HG02610 (cell line): ENCODE measurements at regions not wholly inside any gene's neighbourhood (a gene's known extent, or its start where the extent isn't known, plus 50 kb on each side); places are given as distances from the start of the nearest gene placed in this dataset.
"Not testable (repeated sequence)": the region's sequence is repeated elsewhere in the genome, so short reads cannot be mapped to it uniquely, and the experiment has no call there.

Source experiments
- ATAC-seq: cut with Tn5 transposase; IDR thresholded peaks from one replicate; pipeline ENCODE4 v1.9.1; 2021; ENCODE audit warnings: mild to moderate bottlenecking, moderate library complexity; ENCODE audit not compliant: unreplicated experiment

DNA sequence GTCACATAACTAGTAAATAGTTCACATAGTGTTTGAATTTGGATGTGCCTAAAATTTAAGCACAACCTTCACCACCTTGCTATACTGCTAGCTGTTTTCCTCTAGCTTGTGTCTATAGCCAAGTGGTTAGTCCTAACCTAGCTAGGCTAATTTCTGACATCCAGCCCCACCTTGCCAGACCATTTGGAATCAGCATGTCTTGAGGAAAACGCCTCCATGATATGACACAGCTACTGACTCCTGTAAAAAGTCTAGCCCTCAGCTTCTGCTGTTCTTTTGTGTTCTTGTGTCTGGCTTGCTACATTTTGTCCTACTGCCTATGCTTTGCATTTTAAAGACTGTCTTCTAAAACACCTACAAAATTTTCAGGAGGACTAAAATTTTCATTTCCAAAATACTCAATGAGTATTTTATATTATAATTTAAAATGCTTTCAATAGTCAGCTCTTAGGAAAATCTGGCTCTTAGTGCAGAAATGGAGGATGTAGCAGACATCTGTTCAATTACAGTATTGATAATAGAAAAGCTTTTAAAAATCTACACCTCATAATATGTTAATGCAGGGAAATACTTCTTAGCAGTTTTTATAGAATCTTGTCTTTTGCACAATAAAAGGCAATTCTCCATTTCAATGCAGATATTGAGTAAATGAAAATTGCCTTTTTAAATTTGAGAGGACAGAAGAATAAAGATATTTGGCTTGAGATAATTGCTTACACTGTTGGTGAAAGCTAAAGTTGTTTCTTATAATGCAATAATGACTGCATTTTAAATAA, 160.8 kb upstream of the APP start:
- ATAC-seq: no peak

GRCh38 chr21:26320596-26320995, 150.0 kb upstream of the APP start:
- no peak for ATAC-seq

DNA sequence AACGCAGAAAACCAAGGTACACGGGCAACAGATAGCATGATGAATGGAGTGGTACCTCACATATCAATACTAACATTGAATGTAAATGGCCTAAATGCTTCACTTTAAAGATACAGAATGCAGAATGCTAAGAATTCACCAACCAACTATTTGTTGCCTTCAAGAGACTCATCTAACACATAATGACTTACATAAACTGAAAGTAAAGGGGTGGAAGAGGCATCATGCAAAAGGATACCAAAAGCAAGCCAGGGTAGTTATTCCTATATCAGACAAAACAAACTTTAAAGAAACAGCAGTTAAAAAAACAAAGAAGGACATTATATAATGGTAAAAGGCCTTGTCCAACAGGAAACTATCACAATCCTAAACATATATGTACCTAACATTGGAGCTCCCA, 137.1 kb upstream of the APP start:
- ATAC-seq: no peak

- no peak for ATAC-seq
Observed at GRCh38 chr21:26297851-26298250, 127.3 kb upstream of the APP start.

DNA sequence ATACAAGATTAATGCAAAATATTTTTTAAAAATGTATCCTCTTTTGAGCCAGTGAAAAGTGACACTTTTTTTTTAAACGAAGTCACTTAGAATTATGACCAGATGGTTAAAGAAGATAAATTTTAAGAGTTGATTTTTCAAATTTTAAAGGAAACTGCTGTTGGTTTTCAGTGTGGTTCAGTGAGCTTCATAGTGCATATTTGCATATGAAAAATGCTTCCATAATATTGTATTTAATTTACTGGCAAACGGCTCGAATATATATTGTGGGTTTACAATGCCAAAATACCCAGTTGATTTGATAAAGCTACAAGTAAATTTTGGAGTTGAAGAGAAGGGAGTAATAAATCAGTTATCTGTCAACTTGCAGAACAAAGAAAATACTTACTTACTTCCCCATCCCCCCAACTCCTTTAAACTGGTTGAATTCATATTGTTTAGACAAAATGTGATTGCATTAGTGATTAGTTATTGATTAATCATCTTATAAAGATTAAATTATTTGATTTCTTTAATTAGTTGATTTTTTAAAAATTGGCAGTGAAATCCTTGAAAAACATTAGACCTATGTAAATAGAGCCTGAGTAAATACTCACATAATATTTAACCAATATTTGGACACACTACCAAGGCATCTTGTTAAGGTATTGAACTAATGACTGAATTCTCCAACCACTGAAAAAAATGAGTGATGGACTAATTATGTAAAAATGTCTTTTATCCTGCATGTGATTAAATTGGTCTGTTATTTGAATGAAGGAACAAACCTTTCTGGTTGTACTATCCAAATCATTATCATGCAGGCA, 122.8 kb upstream of the APP start:
- ATAC-seq: no peak

GRCh38 chr21:26288026-26288425, 117.5 kb upstream of the APP start:
- no peak for ATAC-seq

DNA sequence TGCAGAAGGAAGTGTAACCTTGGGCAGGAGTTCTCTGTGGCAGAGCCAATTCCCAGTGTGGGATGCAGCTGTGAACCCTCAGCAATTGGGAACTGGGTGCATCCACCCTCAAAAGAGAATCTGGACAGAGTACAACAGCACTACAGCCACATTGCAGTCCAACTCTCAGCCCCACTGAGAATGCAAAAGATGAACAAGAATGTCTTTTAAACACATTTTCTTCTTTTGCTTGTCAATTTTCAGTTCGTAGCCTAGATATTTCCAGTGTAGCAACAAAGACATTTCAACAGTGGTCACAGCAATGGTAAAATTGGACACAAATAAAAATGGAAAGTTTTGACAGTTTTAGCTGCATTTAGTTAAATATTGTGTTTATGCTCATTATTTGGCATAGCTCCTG, 114.0 kb upstream of the APP start:
- ATAC-seq: no peak

DNA sequence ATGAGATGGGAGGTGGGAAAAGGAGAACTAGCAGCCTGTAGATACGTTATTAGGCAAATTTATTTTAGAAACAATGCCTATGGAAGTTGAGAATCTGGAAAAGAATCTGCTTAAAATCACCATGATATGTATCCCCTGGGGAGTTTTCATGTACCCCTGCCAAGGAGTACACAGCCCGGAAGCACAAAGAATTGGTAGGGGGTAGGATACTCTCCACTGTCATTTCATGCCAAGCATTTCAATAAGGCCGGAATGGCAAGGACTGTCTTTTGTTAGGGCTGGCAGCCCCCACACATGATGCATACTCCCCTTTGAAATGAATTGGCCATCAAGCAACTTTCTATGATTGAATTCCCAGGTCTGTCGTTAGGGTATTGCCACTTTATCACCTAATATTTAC, 111.5 kb upstream of the APP start:
- ATAC-seq: no peak

DNA sequence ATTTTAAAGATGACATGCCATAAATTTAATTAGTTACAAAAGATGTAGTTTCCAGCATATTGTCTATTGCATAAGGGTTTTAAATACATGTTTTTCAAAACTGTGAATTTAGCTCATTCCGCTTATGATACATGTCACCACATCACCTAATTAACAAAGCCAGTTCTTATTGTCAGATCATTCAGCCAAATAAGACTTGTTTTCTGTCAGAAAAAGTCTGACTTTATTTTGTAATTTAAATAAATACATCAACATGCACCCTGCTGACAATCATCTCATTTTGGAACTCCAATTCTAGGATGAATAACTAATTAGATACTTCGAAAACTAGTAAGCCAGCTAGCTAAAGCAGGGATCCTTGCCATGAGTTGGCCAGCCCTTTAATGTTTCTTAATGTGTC, 110.9 kb upstream of the APP start:
- ATAC-seq: no peak

- ATAC-seq: no peak
Observed at GRCh38 chr21:26280775-26281174, 110.2 kb upstream of the APP start.

- ATAC-seq: no peak
Observed at GRCh38 chr21:26280148-26280547, 109.6 kb upstream of the APP start.

DNA sequence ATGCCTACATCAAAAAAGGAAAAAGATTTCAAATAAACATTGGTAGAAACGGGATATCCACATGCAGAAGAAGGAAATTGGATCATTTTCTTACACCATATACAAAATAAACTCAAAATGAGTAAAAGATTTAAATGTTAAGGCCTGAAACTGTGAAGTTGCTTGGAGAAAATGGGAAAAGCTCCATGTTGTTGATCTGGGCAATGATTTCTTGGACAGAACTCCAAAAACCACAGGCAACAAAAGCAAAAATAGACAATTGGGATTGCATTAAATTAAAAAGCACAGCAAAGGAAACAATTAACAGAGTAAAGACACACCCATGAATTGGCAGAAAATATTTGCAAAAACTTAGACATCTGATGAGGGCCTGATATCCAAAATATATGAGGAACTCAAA, 105.2 kb upstream of the APP start:
- ATAC-seq: no peak

- no peak for ATAC-seq
Observed at GRCh38 chr21:26273686-26274313, 103.2 kb upstream of the APP start.

- no peak for ATAC-seq
Observed at GRCh38 chr21:26267389-26267788, 96.8 kb upstream of the APP start.

DNA sequence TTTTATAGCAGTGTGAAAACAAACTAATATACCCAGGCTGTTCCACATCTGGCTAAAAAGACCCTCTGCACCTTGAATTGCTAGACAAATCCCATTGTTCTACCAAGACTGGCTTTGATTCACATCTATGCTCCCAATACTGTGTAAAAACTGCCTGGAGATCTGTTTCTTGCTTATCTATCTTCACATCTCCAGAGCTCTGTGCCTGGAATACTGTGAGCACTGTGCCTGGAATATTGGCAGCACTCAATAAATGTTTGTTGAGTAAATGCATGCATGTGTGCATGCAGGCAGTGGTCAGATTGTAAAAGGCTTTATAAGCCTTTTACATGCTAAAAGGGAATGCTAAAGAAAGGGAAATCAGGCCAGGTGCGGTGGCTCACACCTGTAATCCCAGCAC, 75.5 kb upstream of the APP start:
- no peak for ATAC-seq

DNA sequence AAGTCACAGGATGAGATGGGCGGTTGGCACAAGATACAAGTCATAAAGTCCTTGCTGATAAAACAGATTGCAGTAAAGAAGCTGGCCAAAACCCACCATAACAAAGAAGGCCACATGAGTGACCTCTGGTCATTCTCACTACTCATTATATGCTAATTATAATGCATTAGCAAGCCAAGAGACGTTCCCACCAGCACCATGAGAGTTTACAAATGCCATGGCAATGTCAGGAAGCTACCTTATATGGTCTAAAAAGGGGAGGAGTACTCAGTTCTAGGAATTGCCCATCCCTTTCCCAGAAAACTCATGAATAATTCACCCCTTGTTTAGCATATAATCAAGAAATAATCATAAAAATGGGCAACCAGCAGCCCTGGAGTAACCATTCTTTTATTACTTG, 74.9 kb upstream of the APP start:
- ATAC-seq: no peak

GRCh38 chr21:26238646-26239045, 68.1 kb upstream of the APP start:
- no peak for ATAC-seq

DNA sequence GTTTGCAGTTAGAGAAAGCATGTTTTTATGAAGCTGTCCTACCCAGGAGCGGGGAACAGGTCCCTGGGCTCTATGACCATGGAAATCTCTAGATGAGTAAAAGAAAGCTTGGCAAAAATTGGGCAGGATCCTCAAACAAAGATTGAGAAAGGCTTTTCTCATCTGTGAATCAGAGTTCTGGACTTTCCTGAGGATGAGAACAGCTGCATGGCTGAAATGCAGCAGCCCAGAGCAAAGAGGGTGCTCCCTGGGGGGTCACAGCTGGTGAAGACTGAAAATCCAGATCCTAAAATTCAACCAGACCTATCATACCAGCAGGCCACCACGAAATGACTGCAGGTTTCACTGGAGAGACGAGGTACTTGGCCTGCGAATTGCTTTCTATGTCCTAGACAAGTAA, 65.7 kb upstream of the APP start:
- ATAC-seq: no peak

DNA sequence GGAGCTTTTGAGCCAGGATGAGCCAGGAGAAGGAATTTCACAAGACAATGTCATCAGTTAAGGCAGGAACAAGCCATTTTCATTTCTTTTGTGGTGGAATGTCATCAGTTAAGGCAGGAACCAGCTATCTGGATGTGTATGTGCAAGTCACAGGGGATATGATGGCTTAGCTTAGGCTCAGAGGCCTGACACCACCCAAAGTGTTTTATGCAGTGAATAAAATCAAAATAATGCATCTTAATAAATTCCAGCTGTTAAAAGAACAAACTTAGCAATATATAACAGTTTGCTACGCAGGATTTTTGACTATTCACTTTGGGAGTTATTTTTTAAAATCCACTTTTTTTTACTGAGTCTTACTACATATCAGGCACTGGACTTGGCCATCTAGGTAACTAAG, 62.7 kb upstream of the APP start:
- ATAC-seq: not testable (repeated sequence)

DNA sequence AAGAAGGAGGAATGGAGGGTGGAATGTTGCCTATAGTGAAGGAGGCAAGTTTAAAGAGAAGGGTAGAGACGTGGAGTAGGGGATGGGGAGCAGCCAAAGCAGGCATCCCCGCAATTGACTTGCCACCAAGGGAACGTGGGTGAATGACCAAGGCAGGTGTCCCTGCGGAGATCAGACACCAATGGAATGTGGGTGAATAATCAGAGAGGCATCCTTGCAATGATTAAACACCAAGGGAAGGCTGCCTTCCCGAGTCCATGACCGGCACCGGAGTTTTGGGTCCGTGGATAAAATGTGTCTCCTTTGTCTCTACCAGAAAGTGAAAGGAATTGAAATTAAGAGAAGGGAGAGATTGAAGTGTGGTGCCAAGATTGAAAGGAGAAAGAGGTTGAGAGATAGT, 61.9 kb upstream of the APP start:
- not testable (repeated sequence) for ATAC-seq

DNA sequence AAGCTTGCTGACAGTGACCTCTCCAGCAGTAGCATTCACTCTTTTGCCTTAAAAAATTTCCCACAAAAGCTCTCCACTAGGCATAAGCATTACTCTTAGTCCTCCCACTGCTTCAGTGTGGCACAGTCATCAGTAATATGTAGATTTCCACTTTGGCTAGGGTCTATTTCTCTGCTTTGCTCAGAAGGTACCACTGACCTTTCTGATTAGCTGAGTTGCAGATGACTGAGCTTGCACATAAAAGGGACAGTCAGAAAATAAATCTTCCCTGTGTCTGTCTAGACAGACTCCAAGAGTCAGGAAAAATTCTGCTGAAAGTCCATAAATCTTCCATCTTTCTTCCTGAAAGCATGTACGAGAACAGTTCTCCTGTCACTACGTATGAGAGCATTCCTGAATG, 56.6 kb upstream of the APP start:
- no peak for ATAC-seq

- ATAC-seq: no peak
Observed at GRCh38 chr21:26226724-26227123, 56.2 kb upstream of the APP start.
